Neural cell (in vitro differentiated cells): ENCODE measurements at regions not wholly inside any gene's neighbourhood (a gene's known extent, or its start where the extent isn't known, plus 50 kb on each side); places are given as distances from the start of the nearest gene placed in this dataset.

ENCODE experiments used
- EP300 ChIP-seq: fragments of 450-650 bp; conservative IDR thresholded peaks from 2 replicates; pipeline ENCODE4 v1.6.1; 2014; ENCODE audit warnings: antibody characterized with exemption, mild to moderate bottlenecking, moderate library complexity; ENCODE audit not compliant: poor library complexity, severe bottlenecking
- EZH2 ChIP-seq: fragments of 200-600, 300-800 bp; shearing (Covaris generic), sonication (generic); IDR thresholded peaks from 2 replicates; pipeline ENCODE4 v1.6.1; 2014; ENCODE audit warnings: antibody characterized with exemption, low read length, borderline replicate concordance, mild to moderate bottlenecking; ENCODE audit not compliant: insufficient read depth, poor library complexity, severe bottlenecking
- MXI1 ChIP-seq: fragments of 450-650 bp; conservative IDR thresholded peaks from 2 replicates; pipeline ENCODE4 v1.6.1; 2014; ENCODE audit warnings: antibody characterized with exemption, mild to moderate bottlenecking; ENCODE audit not compliant: poor library complexity, severe bottlenecking
- POLR2AphosphoS5 ChIP-seq: IDR thresholded peaks from 2 replicates; pipeline ENCODE4 v1.6.1; 2012
- RAD21 ChIP-seq: fragments of 450-650 bp; conservative IDR thresholded peaks from 2 replicates; pipeline ENCODE4 v1.6.1; 2014; ENCODE audit warnings: antibody characterized with exemption, mild to moderate bottlenecking, moderate library complexity
- REST ChIP-seq: IDR thresholded peaks from 2 replicates; pipeline ENCODE4 v1.6.1; 2012; ENCODE audit warnings: borderline replicate concordance
- SMC3 ChIP-seq: fragments of 450-650 bp; conservative IDR thresholded peaks from 2 replicates; pipeline ENCODE4 v1.6.1; 2014; ENCODE audit warnings: antibody characterized with exemption, mild to moderate bottlenecking, moderate library complexity; ENCODE audit not compliant: poor library complexity
- TAF1 ChIP-seq: IDR thresholded peaks from 2 replicates; pipeline ENCODE4 v1.6.1; 2012; ENCODE audit warnings: low read depth
- TF ChIP-seq, protein P1 (sequence below): fragments of 450-650 bp; IDR thresholded peaks from 2 replicates; pipeline ENCODE4 v1.5.1; 2014; ENCODE audit warnings: antibody characterized with exemption, mild to moderate bottlenecking, moderate library complexity; ENCODE audit not compliant: poor library complexity, severe bottlenecking

DNA sequence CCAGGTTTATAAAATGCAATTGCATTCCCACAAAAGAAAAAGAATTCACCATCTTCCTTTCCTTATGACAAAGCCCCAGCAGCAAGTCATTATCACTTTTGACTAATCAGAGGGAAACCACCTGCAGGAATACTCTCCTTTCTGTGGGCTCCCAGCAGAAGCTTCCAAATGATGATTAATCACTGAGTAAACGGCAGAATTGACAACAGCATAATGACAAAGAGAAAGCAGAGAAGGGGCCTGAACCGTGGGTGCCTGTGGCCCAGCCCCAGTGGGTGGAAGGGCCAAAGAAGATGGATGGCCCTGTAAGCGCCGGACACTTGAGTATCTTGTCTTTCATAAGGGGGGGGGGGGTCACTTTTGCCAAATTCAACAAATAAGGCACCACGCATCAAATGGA is 152.4 kb upstream of the NRBF2 start:
- TF ChIP-seq SMC3 (no peak), MXI1 (no peak), POLR2AphosphoS5 (no peak), RAD21 (no peak), TAF1 (no peak), EZH2 (no peak), EP300 (no peak), REST (no peak)
- TF ChIP-seq, protein P1, sequence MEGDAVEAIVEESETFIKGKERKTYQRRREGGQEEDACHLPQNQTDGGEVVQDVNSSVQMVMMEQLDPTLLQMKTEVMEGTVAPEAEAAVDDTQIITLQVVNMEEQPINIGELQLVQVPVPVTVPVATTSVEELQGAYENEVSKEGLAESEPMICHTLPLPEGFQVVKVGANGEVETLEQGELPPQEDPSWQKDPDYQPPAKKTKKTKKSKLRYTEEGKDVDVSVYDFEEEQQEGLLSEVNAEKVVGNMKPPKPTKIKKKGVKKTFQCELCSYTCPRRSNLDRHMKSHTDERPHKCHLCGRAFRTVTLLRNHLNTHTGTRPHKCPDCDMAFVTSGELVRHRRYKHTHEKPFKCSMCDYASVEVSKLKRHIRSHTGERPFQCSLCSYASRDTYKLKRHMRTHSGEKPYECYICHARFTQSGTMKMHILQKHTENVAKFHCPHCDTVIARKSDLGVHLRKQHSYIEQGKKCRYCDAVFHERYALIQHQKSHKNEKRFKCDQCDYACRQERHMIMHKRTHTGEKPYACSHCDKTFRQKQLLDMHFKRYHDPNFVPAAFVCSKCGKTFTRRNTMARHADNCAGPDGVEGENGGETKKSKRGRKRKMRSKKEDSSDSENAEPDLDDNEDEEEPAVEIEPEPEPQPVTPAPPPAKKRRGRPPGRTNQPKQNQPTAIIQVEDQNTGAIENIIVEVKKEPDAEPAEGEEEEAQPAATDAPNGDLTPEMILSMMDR = no peak
